ENCODE measurements at regions not wholly inside any gene's neighbourhood (a gene's known extent, or its start where the extent isn't known, plus 50 kb on each side); places are given as distances from the start of the nearest gene placed in this dataset.
A peak's percentile ranks its signal among the peaks of the same experiment; 100 is the strongest.
"Not testable (repeated sequence)": the region's sequence is repeated elsewhere in the genome, so short reads cannot be mapped to it uniquely, and the experiment has no call there.

DNA sequence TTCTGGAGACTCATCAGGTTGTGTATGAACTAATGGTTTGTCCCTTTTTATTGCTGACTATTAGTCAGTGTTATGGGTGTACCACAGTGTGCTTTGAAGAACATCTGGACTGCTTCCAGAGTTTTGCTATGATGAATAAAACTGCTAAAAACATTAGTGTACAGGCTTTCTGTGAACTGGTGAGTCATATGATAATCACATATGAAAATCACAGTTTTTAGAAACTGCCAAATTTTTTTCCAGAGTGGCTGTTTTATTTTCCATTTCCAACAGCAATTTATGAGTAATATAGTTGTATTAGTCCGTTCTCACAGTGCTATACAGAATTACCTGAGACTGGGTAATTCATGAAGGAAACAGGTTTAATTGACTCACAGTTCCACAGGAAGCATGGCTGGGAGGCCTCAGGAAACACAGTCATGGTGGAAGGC, 281.2 kb upstream of the VSTM2A start:
- Histone ChIP-seq H2AFZ (no peak overlapping the region), H4K20me1 (ENCODE audit: insufficient read depth) (no peaks in the 10 kb centered on the region), H3F3A (ENCODE audit: insufficient read depth) (no peaks in the 10 kb centered on the region), H3K9me3 (ENCODE audit: low read depth) (peaks cover 7% of the 10 kb centered on the region), H3K27ac (no peak overlapping the region), H3K4me3 (no peak overlapping the region), H3K36me3 (ENCODE audit: low read depth) (no peaks in the 10 kb centered on the region), H3K27me3 (replicated peaks; ENCODE audit: insufficient read depth) (no peaks in the 10 kb centered on the region), H3K9ac (no peak overlapping the region), H3K79me2 (ENCODE audit: insufficient read depth) (no peaks in the 10 kb centered on the region), H3K4me1 (ENCODE audit: insufficient read depth) (no peaks in the 10 kb centered on the region), H3K4me2 (ENCODE audit: unreplicated experiment) (no peak overlapping the region), H3K9me2 (ENCODE audit: insufficient read depth) (no peaks in the 10 kb centered on the region)
- in situ Hi-C loops (cut with MboI): no loop called here
- TF ChIP-seq EZH2 (IDR thresholded peaks at IDR 0.05; ENCODE audit: insufficient read depth, poor library complexity, severe bottlenecking): no peak
- TF ChIP-seq EZH2phosphoT487 (IDR thresholded peaks at IDR 0.05; ENCODE audit: insufficient read depth, low read depth): no peak
- 4 to 38% methylated on average over 1 of the region's 1 CpG for WGBS, 2 experiments (ENCODE audit: low coverage in 1 of 2, low lambda C conversion rate in 2 of 2, missing lambda C conversion rate in 2 of 2)
- peak; percentile 30 for DNase-seq

DNA sequence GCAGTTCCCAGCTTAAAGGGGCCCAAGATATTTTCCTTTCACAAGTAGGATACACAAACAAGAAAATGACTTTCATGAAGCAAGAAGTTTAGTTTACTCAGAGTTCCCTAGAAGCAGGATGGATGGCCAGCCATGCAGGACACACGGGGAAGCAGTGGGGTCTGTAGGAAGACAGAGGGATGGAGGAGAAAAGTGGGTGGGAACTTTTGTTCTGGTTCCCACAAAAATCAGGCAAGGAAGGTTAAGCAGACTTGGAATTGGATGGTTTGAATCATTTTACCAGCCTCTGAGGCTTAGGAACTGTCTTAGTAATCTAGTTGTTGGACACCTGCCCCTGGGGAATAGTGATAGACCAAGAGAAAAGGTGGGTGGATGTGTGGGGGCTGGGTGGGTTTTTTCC, 263.3 kb upstream of the VSTM2A start:
- Histone ChIP-seq H3K4me1 (ENCODE audit: insufficient read depth) (no peaks in the 10 kb centered on the region), H3K27me3 (replicated peaks; ENCODE audit: insufficient read depth) (no peaks in the 10 kb centered on the region), H3K9ac (no peak overlapping the region), H3K36me3 (ENCODE audit: low read depth) (no peaks in the 10 kb centered on the region), H3K4me3 (no peak overlapping the region), H3F3A (ENCODE audit: insufficient read depth) (no peaks in the 10 kb centered on the region), H3K4me2 (ENCODE audit: unreplicated experiment) (no peak overlapping the region), H4K20me1 (ENCODE audit: insufficient read depth) (no peaks in the 10 kb centered on the region), H2AFZ (no peak overlapping the region), H3K79me2 (ENCODE audit: insufficient read depth) (no peaks in the 10 kb centered on the region), H3K9me3 (ENCODE audit: low read depth) (no peaks in the 10 kb centered on the region), H3K9me2 (ENCODE audit: insufficient read depth) (no peaks in the 10 kb centered on the region), H3K27ac (no peak overlapping the region)
- 14 to 18% methylated on average over 1 of the region's 1 CpG for WGBS, 2 experiments (ENCODE audit: low coverage in 1 of 2, low lambda C conversion rate in 2 of 2, missing lambda C conversion rate in 2 of 2)
- no peak for TF ChIP-seq EZH2 (IDR thresholded peaks at IDR 0.05; ENCODE audit: insufficient read depth, poor library complexity, severe bottlenecking)
- no peak for TF ChIP-seq EZH2phosphoT487 (IDR thresholded peaks at IDR 0.05; ENCODE audit: insufficient read depth, low read depth)
- DNase-seq: no peak
- in situ Hi-C loops (cut with MboI): no loop called here

DNA sequence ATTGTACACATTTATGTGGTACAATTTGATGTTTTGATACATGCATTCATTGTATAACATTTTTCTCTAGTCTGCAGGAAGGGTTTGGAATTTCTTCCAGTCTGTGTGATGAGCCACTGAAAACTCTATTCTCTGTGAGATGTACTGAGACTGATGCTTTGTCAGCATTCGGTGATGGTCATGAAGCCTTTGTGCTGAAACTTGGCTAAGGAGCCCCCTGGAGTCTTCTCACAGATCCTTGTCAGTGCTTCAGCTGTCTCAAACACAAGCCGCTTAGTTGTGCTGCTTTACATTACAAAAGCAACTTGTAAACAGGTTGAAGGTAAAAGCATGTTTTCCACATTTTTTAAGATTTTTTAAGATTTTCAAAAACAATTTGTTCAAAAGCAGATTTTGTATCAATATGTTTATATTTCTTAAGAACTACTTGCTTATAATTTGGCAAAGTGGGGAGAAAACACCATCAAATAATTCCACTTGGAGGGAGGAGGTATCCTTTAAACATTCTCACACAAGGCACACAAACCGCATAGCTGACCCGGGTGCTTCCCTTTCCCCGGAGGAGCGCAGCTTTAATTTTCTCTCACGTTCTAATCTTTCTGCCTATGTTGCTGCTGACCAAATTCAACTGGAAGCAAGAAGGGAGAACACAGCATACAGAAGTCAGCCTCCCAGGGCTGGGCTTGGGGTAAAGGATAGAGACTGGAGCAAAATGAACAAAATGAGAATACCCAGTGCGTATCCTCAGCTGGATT, 249.8 kb upstream of the VSTM2A start:
- Histone ChIP-seq H4K20me1 (ENCODE audit: insufficient read depth) (no peaks in the 10 kb centered on the region), H3K27me3 (replicated peaks; ENCODE audit: insufficient read depth) (no peaks in the 10 kb centered on the region), H3K9me3 (ENCODE audit: low read depth) (peaks cover 3% of the 10 kb centered on the region), H3K4me1 (ENCODE audit: insufficient read depth) (no peaks in the 10 kb centered on the region), H3F3A (ENCODE audit: insufficient read depth) (no peaks in the 10 kb centered on the region), H3K79me2 (ENCODE audit: insufficient read depth) (no peaks in the 10 kb centered on the region), H3K27ac (no peak overlapping the region), H3K4me2 (ENCODE audit: unreplicated experiment) (no peak overlapping the region), H2AFZ (no peak overlapping the region), H3K9me2 (ENCODE audit: insufficient read depth) (no peaks in the 10 kb centered on the region), H3K36me3 (ENCODE audit: low read depth) (no peaks in the 10 kb centered on the region), H3K9ac (no peak overlapping the region), H3K4me3 (no peak overlapping the region)
- WGBS, 2 experiments (ENCODE audit: low coverage in 1 of 2, low lambda C conversion rate in 2 of 2, missing lambda C conversion rate in 2 of 2): 6 to 8% methylated on average over 8 of the region's 8 CpGs
- no peak for DNase-seq
- in situ Hi-C loops (cut with MboI): loop anchor here (10.0 kb wide), 1 partner anchor 78 kb away; no protein-coding TSS in a partner anchor
- no peak for TF ChIP-seq EZH2 (IDR thresholded peaks at IDR 0.05; ENCODE audit: insufficient read depth, poor library complexity, severe bottlenecking)
- TF ChIP-seq EZH2phosphoT487 (IDR thresholded peaks at IDR 0.05; ENCODE audit: insufficient read depth, low read depth): no peak

DNA sequence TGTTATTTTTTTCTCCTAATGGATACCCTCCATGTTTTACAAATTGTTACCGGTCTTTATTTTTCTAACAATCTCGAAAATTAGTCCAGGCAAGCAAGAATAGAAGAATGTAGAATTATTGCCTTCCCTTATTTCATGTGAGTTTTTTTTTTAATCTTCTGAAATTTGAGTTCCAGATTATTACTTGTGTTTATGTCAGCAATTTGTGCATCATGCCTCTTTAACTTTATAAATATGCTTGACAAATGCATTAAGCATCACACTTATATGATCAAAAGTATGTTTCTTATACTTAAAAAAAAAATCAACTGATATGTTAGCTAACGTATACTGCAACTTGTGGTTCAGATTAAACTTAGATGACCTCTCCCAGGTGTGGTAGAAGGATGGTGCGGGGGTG, 242.7 kb upstream of the VSTM2A start:
- no peaks in the 10 kb centered on the region for H3K36me3 ChIP-seq (ENCODE audit: low read depth)
- H3K79me2 ChIP-seq (ENCODE audit: insufficient read depth): no peaks in the 10 kb centered on the region
- no peaks in the 10 kb centered on the region for H3K9me3 ChIP-seq (ENCODE audit: low read depth)
- no peak overlapping the region for H3K4me2 ChIP-seq (ENCODE audit: unreplicated experiment)
- H3K9ac ChIP-seq: no peak overlapping the region
- H3K4me1 ChIP-seq (ENCODE audit: insufficient read depth): no peaks in the 10 kb centered on the region
- no peak overlapping the region for H2AFZ ChIP-seq
- TF ChIP-seq EZH2 (IDR thresholded peaks at IDR 0.05; ENCODE audit: insufficient read depth, poor library complexity, severe bottlenecking) (no peak), EZH2phosphoT487 (IDR thresholded peaks at IDR 0.05; ENCODE audit: insufficient read depth, low read depth) (no peak)
- no peaks in the 10 kb centered on the region for H3K27me3 ChIP-seq (replicated peaks; ENCODE audit: insufficient read depth)
- H3K4me3 ChIP-seq: no peak overlapping the region
- no peak overlapping the region for H3K27ac ChIP-seq
- 7 to 17% methylated on average over 4 of the region's 4 CpGs for WGBS, 2 experiments (ENCODE audit: low coverage in 1 of 2, low lambda C conversion rate in 2 of 2, missing lambda C conversion rate in 2 of 2)
- H3F3A ChIP-seq (ENCODE audit: insufficient read depth): no peaks in the 10 kb centered on the region
- in situ Hi-C loops (cut with MboI): loop anchor here (10.0 kb wide), 1 partner anchor 85 kb away; no protein-coding TSS in a partner anchor
- no peak for DNase-seq
- no peaks in the 10 kb centered on the region for H3K9me2 ChIP-seq (ENCODE audit: insufficient read depth)
- H4K20me1 ChIP-seq (ENCODE audit: insufficient read depth): no peaks in the 10 kb centered on the region

DNA sequence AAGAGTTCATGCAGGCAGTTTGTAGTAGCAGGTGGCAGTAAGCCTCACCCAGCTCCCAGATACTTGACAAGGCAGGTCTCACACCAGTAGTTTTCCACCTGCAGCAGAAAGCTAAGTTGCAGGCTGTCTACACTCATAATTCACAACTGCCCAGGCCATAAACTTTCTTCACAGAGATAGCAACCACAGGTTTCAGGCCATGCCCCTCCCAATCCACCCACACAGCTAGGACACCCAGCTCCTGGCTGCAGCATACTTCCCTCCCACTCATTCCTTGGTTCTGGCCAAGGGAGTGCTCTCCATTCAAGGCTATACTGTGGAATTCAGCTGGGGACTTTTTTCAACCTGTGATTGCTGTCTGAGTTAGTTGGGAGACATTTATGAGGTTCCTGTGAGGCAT, 226.2 kb upstream of the VSTM2A start:
- DNase-seq; H3K4me3 ChIP-seq; in situ Hi-C loops (cut with MboI); H3K27me3 ChIP-seq (replicated peaks; ENCODE audit: insufficient read depth); H3K4me1 ChIP-seq (ENCODE audit: insufficient read depth); H3K4me2 ChIP-seq (ENCODE audit: unreplicated experiment); H2AFZ ChIP-seq; H3K36me3 ChIP-seq (ENCODE audit: low read depth); H3K9ac ChIP-seq; H4K20me1 ChIP-seq (ENCODE audit: insufficient read depth); H3K79me2 ChIP-seq (ENCODE audit: insufficient read depth); H3K9me2 ChIP-seq (ENCODE audit: insufficient read depth); H3F3A ChIP-seq (ENCODE audit: insufficient read depth); H3K27ac ChIP-seq; H3K9me3 ChIP-seq (ENCODE audit: low read depth): not testable (repeated sequence)
